ENCODE measurements at regions not wholly inside any gene's neighbourhood (a gene's known extent, or its start where the extent isn't known, plus 50 kb on each side); places are given as distances from the start of the nearest gene placed in this dataset.

DNA sequence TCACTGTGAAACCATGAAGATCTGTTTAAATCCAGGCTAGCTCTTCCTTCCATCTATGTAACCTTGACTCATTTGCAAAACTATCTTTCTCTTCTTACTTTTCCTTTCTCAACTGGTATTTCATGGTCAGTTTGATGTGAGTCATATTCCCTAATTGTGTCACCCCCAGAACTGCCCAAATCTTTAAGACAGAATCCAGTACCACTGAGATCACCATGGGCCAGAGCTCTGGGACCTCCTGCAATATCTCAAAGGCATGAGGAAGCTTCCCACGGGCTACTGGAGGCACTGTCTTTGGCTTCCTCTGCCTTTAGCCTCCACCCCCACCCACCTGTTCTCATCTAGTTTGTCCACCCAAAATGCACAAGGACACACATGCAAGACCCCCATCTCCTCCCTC, 274.4 kb upstream of the FMN2 start:
- TF ChIP-seq, protein P1, sequence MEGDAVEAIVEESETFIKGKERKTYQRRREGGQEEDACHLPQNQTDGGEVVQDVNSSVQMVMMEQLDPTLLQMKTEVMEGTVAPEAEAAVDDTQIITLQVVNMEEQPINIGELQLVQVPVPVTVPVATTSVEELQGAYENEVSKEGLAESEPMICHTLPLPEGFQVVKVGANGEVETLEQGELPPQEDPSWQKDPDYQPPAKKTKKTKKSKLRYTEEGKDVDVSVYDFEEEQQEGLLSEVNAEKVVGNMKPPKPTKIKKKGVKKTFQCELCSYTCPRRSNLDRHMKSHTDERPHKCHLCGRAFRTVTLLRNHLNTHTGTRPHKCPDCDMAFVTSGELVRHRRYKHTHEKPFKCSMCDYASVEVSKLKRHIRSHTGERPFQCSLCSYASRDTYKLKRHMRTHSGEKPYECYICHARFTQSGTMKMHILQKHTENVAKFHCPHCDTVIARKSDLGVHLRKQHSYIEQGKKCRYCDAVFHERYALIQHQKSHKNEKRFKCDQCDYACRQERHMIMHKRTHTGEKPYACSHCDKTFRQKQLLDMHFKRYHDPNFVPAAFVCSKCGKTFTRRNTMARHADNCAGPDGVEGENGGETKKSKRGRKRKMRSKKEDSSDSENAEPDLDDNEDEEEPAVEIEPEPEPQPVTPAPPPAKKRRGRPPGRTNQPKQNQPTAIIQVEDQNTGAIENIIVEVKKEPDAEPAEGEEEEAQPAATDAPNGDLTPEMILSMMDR (IDR thresholded peaks at IDR 0.05): no peak
- TF ChIP-seq POLR2AphosphoS5 (IDR thresholded peaks at IDR 0.05; ENCODE audit: low read depth, low read length): no peak
- TF ChIP-seq, protein P2, sequence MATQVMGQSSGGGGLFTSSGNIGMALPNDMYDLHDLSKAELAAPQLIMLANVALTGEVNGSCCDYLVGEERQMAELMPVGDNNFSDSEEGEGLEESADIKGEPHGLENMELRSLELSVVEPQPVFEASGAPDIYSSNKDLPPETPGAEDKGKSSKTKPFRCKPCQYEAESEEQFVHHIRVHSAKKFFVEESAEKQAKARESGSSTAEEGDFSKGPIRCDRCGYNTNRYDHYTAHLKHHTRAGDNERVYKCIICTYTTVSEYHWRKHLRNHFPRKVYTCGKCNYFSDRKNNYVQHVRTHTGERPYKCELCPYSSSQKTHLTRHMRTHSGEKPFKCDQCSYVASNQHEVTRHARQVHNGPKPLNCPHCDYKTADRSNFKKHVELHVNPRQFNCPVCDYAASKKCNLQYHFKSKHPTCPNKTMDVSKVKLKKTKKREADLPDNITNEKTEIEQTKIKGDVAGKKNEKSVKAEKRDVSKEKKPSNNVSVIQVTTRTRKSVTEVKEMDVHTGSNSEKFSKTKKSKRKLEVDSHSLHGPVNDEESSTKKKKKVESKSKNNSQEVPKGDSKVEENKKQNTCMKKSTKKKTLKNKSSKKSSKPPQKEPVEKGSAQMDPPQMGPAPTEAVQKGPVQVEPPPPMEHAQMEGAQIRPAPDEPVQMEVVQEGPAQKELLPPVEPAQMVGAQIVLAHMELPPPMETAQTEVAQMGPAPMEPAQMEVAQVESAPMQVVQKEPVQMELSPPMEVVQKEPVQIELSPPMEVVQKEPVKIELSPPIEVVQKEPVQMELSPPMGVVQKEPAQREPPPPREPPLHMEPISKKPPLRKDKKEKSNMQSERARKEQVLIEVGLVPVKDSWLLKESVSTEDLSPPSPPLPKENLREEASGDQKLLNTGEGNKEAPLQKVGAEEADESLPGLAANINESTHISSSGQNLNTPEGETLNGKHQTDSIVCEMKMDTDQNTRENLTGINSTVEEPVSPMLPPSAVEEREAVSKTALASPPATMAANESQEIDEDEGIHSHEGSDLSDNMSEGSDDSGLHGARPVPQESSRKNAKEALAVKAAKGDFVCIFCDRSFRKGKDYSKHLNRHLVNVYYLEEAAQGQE (IDR thresholded peaks at IDR 0.05; ENCODE audit: insufficient read depth in 1 of 2, low read depth in 2 of 2, low read length in 1 of 2): no peak
- no peak for TF ChIP-seq TCF7L2 (IDR thresholded peaks at IDR 0.05; ENCODE audit: low read depth, low read length)
- TF ChIP-seq SIN3A (IDR thresholded peaks at IDR 0.05; ENCODE audit: borderline replicate concordance, insufficient read depth, low read depth, low read length): no peak
